Endothelial cell of umbilical vein (primary cell): ENCODE measurements at regions not wholly inside any gene's neighbourhood (a gene's known extent, or its start where the extent isn't known, plus 50 kb on each side); places are given as distances from the start of the nearest gene placed in this dataset.

Experiments used
- EZH2 ChIP-seq: IDR thresholded peaks from 2 replicates; pipeline ENCODE4 v1.6.1; 2012; ENCODE audit warnings: borderline replicate concordance, low read depth, mild to moderate bottlenecking, moderate library complexity, low read length, inconsistent platforms; ENCODE audit not compliant: severe bottlenecking
- FOS ChIP-seq: IDR thresholded peaks from 2 replicates; pipeline ENCODE4 v1.6.1; 2011; ENCODE audit warnings: mild to moderate bottlenecking, low read length, moderate library complexity, borderline replicate concordance; ENCODE audit not compliant: insufficient read depth
- JUN ChIP-seq: IDR thresholded peaks from 2 replicates; pipeline ENCODE4 v1.6.1; 2011; ENCODE audit warnings: borderline replicate concordance, low read depth; ENCODE audit not compliant: insufficient read length, insufficient read depth
- MYC ChIP-seq: IDR thresholded peaks from one replicate; pipeline ENCODE4 v1.6.1; 2011; ENCODE audit warnings: mild to moderate bottlenecking, low read depth, low read length
- POLR2A ChIP-seq: IDR thresholded peaks from 2 replicates; pipeline ENCODE4 v1.6.1; 2012; ENCODE audit warnings: low read depth, mild to moderate bottlenecking, control low read depth, low read length
- POLR2AphosphoS5 ChIP-seq: IDR thresholded peaks from 2 replicates; pipeline ENCODE4 v1.6.1; 2012; ENCODE audit warnings: low read depth, mild to moderate bottlenecking, control low read depth, low read length, moderate library complexity; ENCODE audit not compliant: insufficient read depth
- TF ChIP-seq, protein P1 (sequence below), 2 donors: IDR thresholded peaks; 1 replicate in 1 of 2; 2 replicates in 1 of 2; pipeline ENCODE4 v1.5.1; 2011; ENCODE audit warnings: low read length in 2 of 2, mild to moderate bottlenecking in 2 of 2, moderate library complexity in 2 of 2, control low read depth in 1 of 2, inconsistent platforms in 1 of 2, low read depth in 1 of 2; ENCODE audit not compliant: insufficient read depth in 1 of 2; ENCODE audit errors: extremely low read depth in 1 of 2

DNA sequence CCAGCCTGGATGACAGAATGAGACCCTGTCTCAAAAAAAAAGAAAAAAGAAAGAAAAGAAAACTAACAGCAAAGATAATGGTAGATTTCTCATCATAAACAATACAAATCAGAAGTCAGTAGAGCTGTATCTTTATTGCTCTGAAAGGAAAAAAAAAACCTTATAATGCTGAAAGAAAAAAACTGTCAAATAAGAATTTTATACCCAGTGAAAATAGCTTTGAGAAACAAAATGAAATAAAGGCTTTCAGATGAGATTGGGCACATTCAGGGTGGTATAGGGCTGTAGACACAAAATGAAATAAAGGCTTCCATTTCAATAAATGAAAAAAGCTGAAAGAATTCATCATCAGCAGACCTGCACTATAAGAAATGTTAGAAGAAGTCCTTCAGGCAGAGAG lies 105.0 kb upstream of the FOXN3 start:
- TF ChIP-seq EZH2 = no peak
- TF ChIP-seq POLR2AphosphoS5 = no peak
- TF ChIP-seq POLR2A = no peak
- TF ChIP-seq, protein P1, sequence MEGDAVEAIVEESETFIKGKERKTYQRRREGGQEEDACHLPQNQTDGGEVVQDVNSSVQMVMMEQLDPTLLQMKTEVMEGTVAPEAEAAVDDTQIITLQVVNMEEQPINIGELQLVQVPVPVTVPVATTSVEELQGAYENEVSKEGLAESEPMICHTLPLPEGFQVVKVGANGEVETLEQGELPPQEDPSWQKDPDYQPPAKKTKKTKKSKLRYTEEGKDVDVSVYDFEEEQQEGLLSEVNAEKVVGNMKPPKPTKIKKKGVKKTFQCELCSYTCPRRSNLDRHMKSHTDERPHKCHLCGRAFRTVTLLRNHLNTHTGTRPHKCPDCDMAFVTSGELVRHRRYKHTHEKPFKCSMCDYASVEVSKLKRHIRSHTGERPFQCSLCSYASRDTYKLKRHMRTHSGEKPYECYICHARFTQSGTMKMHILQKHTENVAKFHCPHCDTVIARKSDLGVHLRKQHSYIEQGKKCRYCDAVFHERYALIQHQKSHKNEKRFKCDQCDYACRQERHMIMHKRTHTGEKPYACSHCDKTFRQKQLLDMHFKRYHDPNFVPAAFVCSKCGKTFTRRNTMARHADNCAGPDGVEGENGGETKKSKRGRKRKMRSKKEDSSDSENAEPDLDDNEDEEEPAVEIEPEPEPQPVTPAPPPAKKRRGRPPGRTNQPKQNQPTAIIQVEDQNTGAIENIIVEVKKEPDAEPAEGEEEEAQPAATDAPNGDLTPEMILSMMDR (IDR thresholded peaks at IDR 0.05; ENCODE audit: extremely low read depth in 1 of 2, insufficient read depth in 1 of 2, low read depth in 1 of 2, low read length in 2 of 2) = no peak
- TF ChIP-seq JUN = no peak
- no peak for TF ChIP-seq MYC
- no peak for TF ChIP-seq FOS
